Endothelial cell of umbilical vein (primary cell): ENCODE measurements at regions not wholly inside any gene's neighbourhood (a gene's known extent, or its start where the extent isn't known, plus 50 kb on each side); places are given as distances from the start of the nearest gene placed in this dataset.

Experiments
- BruUV-seq: library from RNA; stranded (reverse); fragments of 400-500 nt; replicated peaks from 2 replicates; lab custom pipeline; 2021; lab: Mats Ljungman, UMichigan
- CTCF ChIA-PET: fragments of 300-600, 350-600 bp; sonication (Branson Sonifier 250); formaldehyde crosslinking; loops from one replicate; lab custom pipeline; 2021; ENCODE audit warnings: antibody characterized with exemption, inconsistent platforms; lab: Charles Lee
- POLR2A ChIA-PET: fragments of 300-600, 350-600 bp; sonication (Branson Sonifier 250); formaldehyde crosslinking; loops from one replicate; lab custom pipeline; 2021; ENCODE audit warnings: antibody characterized with exemption, inconsistent platforms; lab: Charles Lee
- DNase-seq: peaks from one replicate; pipeline ENCODE4 v3.0.0-alpha.2; 2011; ENCODE audit warnings: low read depth, low spot score
- FAIRE-seq: peaks from 2 replicates; lab custom pipeline; 2011; peaks lifted over from hg19 to GRCh38; lab: Jason Lieb, UNC
- H2AFZ ChIP-seq: 2 replicates; pipeline ENCODE4 v1.6.0; 2012; ENCODE audit warnings: low read depth, low read length, control low read depth, inconsistent platforms
- H3K27ac ChIP-seq: 2 replicates; pipeline ENCODE4 v1.5.1; 2011; ENCODE audit warnings: low read depth, mild to moderate bottlenecking, control low read depth, low read length, moderate library complexity; ENCODE audit not compliant: insufficient read depth
- H3K27me3 ChIP-seq, 2 experiments: 2 replicates each; pipeline versions ENCODE4 v1.6.0 to v1.6.1; 2011; ENCODE audit warnings: low read length in 2 of 2, mixed read lengths in 1 of 2; ENCODE audit not compliant: control insufficient read depth in 2 of 2, insufficient read depth in 2 of 2
- H3K36me3 ChIP-seq, 2 experiments: 2 replicates in 1 of 2; 3 replicates in 1 of 2; pipeline ENCODE4 v1.5.1; 2011; ENCODE audit warnings: low read length in 2 of 2, mild to moderate bottlenecking in 1 of 2, moderate library complexity in 1 of 2; ENCODE audit not compliant: control insufficient read depth in 2 of 2, insufficient read depth in 2 of 2; ENCODE audit errors: extremely low read depth in 1 of 2
- H3K4me1 ChIP-seq: 3 replicates; pipeline ENCODE4 v1.5.1; 2011; ENCODE audit warnings: mild to moderate bottlenecking, low read length; ENCODE audit not compliant: control insufficient read depth, insufficient read depth; ENCODE audit errors: extremely low read depth
- H3K4me2 ChIP-seq: 2 replicates; pipeline ENCODE4 v1.6.1; 2011; ENCODE audit warnings: low read length, control low read depth, mixed read lengths; ENCODE audit not compliant: insufficient read depth
- H3K4me3 ChIP-seq, 3 experiments: fragments of 200-600 bp in 1 of 3; sonication (generic), shearing (Covaris generic) in 1 of 3; replicated peaks in 1 of 3; 2 replicates each; pipeline ENCODE4 v1.5.1; 2011 to 2016; ENCODE audit warnings: control low read depth in 3 of 3, low read length in 3 of 3, mild to moderate bottlenecking in 2 of 3, inconsistent platforms in 1 of 3, low read depth in 1 of 3, moderate library complexity in 1 of 3; ENCODE audit not compliant: insufficient read depth in 1 of 3
- H3K79me2 ChIP-seq: 2 replicates; pipeline ENCODE4 v1.6.0; 2012; ENCODE audit warnings: low read length, inconsistent platforms; ENCODE audit not compliant: control insufficient read depth, insufficient read depth
- H3K9ac ChIP-seq: replicated peaks from 2 replicates; pipeline ENCODE3; 2011; ENCODE audit warnings: low read length, control low read depth; ENCODE audit not compliant: insufficient read depth; ENCODE audit errors: extremely low read depth
- H3K9me1 ChIP-seq: replicated peaks from 3 replicates; pipeline ENCODE4 v1.6.0; 2011; ENCODE audit warnings: mild to moderate bottlenecking, low read length; ENCODE audit not compliant: control insufficient read depth, insufficient read depth; ENCODE audit errors: extremely low read depth
- H3K9me3 ChIP-seq: replicated peaks from 2 replicates; pipeline ENCODE4 v1.5.1; 2012; ENCODE audit warnings: low read length, inconsistent platforms; ENCODE audit not compliant: control insufficient read depth, insufficient read depth
- H4K20me1 ChIP-seq: replicated peaks from 2 replicates; pipeline ENCODE3; 2011; ENCODE audit warnings: mild to moderate bottlenecking, low read length; ENCODE audit not compliant: control insufficient read depth, insufficient read depth; ENCODE audit errors: extremely low read depth
- EZH2 ChIP-seq: IDR thresholded peaks from 2 replicates; pipeline ENCODE4 v1.6.1; 2012; ENCODE audit warnings: borderline replicate concordance, low read depth, mild to moderate bottlenecking, moderate library complexity, low read length, inconsistent platforms; ENCODE audit not compliant: severe bottlenecking
- FOS ChIP-seq: IDR thresholded peaks from 2 replicates; pipeline ENCODE4 v1.6.1; 2011; ENCODE audit warnings: mild to moderate bottlenecking, low read length, moderate library complexity, borderline replicate concordance; ENCODE audit not compliant: insufficient read depth
- GATA2 ChIP-seq: IDR thresholded peaks from 2 replicates; pipeline ENCODE4 v1.7.0; 2011; ENCODE audit warnings: low read depth, mild to moderate bottlenecking, moderate library complexity, mixed read lengths, low read length; ENCODE audit not compliant: insufficient read length, insufficient read depth
- JUN ChIP-seq: IDR thresholded peaks from 2 replicates; pipeline ENCODE4 v1.6.1; 2011; ENCODE audit warnings: borderline replicate concordance, low read depth; ENCODE audit not compliant: insufficient read length, insufficient read depth
- MYC ChIP-seq: IDR thresholded peaks from one replicate; pipeline ENCODE4 v1.6.1; 2011; ENCODE audit warnings: mild to moderate bottlenecking, low read depth, low read length
- POLR2A ChIP-seq: IDR thresholded peaks from 2 replicates; pipeline ENCODE4 v1.6.1; 2012; ENCODE audit warnings: low read depth, mild to moderate bottlenecking, control low read depth, low read length
- POLR2AphosphoS5 ChIP-seq: IDR thresholded peaks from 2 replicates; pipeline ENCODE4 v1.6.1; 2012; ENCODE audit warnings: low read depth, mild to moderate bottlenecking, control low read depth, low read length, moderate library complexity; ENCODE audit not compliant: insufficient read depth
- dilution Hi-C: fragments of 300-500 bp; cut with MboI; formaldehyde crosslinking; loops from one replicate; pipeline ENCODE4 v1.15.0; 2019; ENCODE audit warnings: low sequenced_read_pairs; ENCODE audit not compliant: extremely low pct_ligation_motif_present
- intact Hi-C: fragments of 100-400 bp; cut with micrococcal nuclease; formaldehyde crosslinking; loops from one replicate; pipeline ENCODE4 v1.10.0; 2022
- TF ChIP-seq, protein P1 (sequence below): IDR thresholded peaks from 2 replicates; pipeline ENCODE4 v1.6.1; 2011; ENCODE audit not compliant: insufficient read depth, insufficient read length
- TF ChIP-seq, protein P2 (sequence below), 2 donors: IDR thresholded peaks; 1 replicate in 1 of 2; 2 replicates in 1 of 2; pipeline ENCODE4 v1.5.1; 2011; ENCODE audit warnings: low read length in 2 of 2, mild to moderate bottlenecking in 2 of 2, moderate library complexity in 2 of 2, control low read depth in 1 of 2, inconsistent platforms in 1 of 2, low read depth in 1 of 2; ENCODE audit not compliant: insufficient read depth in 1 of 2; ENCODE audit errors: extremely low read depth in 1 of 2

DNA sequence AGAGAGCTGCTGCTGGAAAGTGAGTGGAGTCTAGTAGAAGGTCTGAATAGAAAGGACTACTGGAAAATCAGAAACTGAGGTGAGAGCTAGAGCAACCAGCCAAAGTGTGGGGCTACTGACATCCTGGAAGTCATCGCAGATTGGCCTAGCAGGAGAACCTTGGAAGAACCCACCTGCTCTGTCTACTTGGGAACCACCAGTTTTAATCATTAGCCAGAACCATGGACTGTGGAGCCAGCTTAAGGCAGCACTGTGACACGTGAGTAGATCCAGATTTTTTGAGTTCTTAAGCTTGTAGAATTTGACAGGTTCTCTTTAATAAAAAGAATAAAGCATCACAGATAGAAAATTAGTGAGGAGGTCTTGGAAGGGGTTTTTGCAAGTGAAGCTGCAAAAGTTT lies 179.1 kb upstream of the PEX5L start:
- Histone ChIP-seq H3K4me1 (no peaks in the 10 kb centered on the region), H3K4me2 (no peak overlapping the region), H3K36me3 (no peaks in the 10 kb centered on the region), H2AFZ (no peak overlapping the region), H3K4me3 (no peak overlapping the region), H3K27ac (no peak overlapping the region), H3K9me3 (peaks cover 2% of the 10 kb centered on the region), H3K27me3 (no peaks in the 10 kb centered on the region), H3K9me1 (no peaks in the 10 kb centered on the region), H4K20me1 (no peaks in the 10 kb centered on the region), H3K9ac (no peak overlapping the region), H3K79me2 (no peaks in the 10 kb centered on the region)
- no TSS peak for BruUV-seq
- POLR2A ChIA-PET, result no interaction called here
- dilution Hi-C loops (no loop called here), intact Hi-C loops (no loop called here)
- CTCF ChIA-PET, result no interaction called here
- FAIRE-seq (no peak), DNase-seq (no peak)
- no peak for TF ChIP-seq GATA2
- TF ChIP-seq, protein P1, sequence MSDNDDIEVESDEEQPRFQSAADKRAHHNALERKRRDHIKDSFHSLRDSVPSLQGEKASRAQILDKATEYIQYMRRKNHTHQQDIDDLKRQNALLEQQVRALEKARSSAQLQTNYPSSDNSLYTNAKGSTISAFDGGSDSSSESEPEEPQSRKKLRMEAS, result no peak
- TF ChIP-seq FOS, result no peak
- no peak for TF ChIP-seq EZH2
- no peak for TF ChIP-seq POLR2A
- no peak for TF ChIP-seq MYC
- no peak for TF ChIP-seq POLR2AphosphoS5
- TF ChIP-seq JUN, result no peak
- TF ChIP-seq, protein P2, sequence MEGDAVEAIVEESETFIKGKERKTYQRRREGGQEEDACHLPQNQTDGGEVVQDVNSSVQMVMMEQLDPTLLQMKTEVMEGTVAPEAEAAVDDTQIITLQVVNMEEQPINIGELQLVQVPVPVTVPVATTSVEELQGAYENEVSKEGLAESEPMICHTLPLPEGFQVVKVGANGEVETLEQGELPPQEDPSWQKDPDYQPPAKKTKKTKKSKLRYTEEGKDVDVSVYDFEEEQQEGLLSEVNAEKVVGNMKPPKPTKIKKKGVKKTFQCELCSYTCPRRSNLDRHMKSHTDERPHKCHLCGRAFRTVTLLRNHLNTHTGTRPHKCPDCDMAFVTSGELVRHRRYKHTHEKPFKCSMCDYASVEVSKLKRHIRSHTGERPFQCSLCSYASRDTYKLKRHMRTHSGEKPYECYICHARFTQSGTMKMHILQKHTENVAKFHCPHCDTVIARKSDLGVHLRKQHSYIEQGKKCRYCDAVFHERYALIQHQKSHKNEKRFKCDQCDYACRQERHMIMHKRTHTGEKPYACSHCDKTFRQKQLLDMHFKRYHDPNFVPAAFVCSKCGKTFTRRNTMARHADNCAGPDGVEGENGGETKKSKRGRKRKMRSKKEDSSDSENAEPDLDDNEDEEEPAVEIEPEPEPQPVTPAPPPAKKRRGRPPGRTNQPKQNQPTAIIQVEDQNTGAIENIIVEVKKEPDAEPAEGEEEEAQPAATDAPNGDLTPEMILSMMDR (IDR thresholded peaks at IDR 0.05; ENCODE audit: extremely low read depth in 1 of 2, insufficient read depth in 1 of 2, low read depth in 1 of 2, low read length in 2 of 2), result no peak
